Renal pelvis (tissue), 1 donor: ENCODE measurements at regions not wholly inside any gene's neighbourhood (a gene's known extent, or its start where the extent isn't known, plus 50 kb on each side); places are given as distances from the start of the nearest gene placed in this dataset.

Experiments used
- DNase-seq: peaks from one replicate; pipeline ENCODE4 v3.0.0-alpha.2; 2013

GRCh38 chr11:103662880-103663279, 373.6 kb upstream of the DDI1 start:
- DNase-seq = no peak

GRCh38 chr11:103668859-103669258, 367.6 kb upstream of the DDI1 start:
- DNase-seq = no peak

GRCh38 chr11:103671143-103671651, 365.2 kb upstream of the DDI1 start:
- no peak for DNase-seq

GRCh38 chr11:103673773-103674172, 362.7 kb upstream of the DDI1 start:
- DNase-seq = no peak

- DNase-seq = no peak
Measured at GRCh38 chr11:103676413-103676812, 360.0 kb upstream of the DDI1 start.

- no peak for DNase-seq
Measured at GRCh38 chr11:103680826-103681225, 355.6 kb upstream of the DDI1 start.

- DNase-seq = no peak
Measured at GRCh38 chr11:103681855-103682254, 354.6 kb upstream of the DDI1 start.

GRCh38 chr11:103682318-103683184, 353.9 kb upstream of the DDI1 start:
- DNase-seq = peak; percentile 66

- no peak for DNase-seq
Measured at GRCh38 chr11:103683576-103683975, 352.9 kb upstream of the DDI1 start.

GRCh38 chr11:103688924-103689323, 347.5 kb upstream of the DDI1 start:
- no peak for DNase-seq

- DNase-seq = no peak
Measured at GRCh38 chr11:103690356-103690755, 346.1 kb upstream of the DDI1 start.

- no peak for DNase-seq
Measured at GRCh38 chr11:103696123-103696522, 340.3 kb upstream of the DDI1 start.

- DNase-seq = no peak
Measured at GRCh38 chr11:103699216-103699615, 337.2 kb upstream of the DDI1 start.

- DNase-seq = no peak
Measured at GRCh38 chr11:103699656-103700055, 336.8 kb upstream of the DDI1 start.

- DNase-seq = no peak
Measured at GRCh38 chr11:103700622-103701021, 335.8 kb upstream of the DDI1 start.

GRCh38 chr11:103703437-103703836, 333.0 kb upstream of the DDI1 start:
- no peak for DNase-seq

GRCh38 chr11:103703954-103704353, 332.5 kb upstream of the DDI1 start:
- DNase-seq = no peak

GRCh38 chr11:103705642-103706041, 330.8 kb upstream of the DDI1 start:
- no peak for DNase-seq

GRCh38 chr11:103709371-103709770, 327.1 kb upstream of the DDI1 start:
- no peak for DNase-seq

GRCh38 chr11:103714246-103714645, 322.2 kb upstream of the DDI1 start:
- DNase-seq = no peak

- no peak for DNase-seq
Measured at GRCh38 chr11:103716363-103716762, 320.1 kb upstream of the DDI1 start.

- DNase-seq = no peak
Measured at GRCh38 chr11:103727262-103727661, 309.2 kb upstream of the DDI1 start.

- no peak for DNase-seq
Measured at GRCh38 chr11:103729617-103730016, 306.8 kb upstream of the DDI1 start.
